ENCODE measurements at regions not wholly inside any gene's neighbourhood (a gene's known extent, or its start where the extent isn't known, plus 50 kb on each side); places are given as distances from the start of the nearest gene placed in this dataset.

DNA sequence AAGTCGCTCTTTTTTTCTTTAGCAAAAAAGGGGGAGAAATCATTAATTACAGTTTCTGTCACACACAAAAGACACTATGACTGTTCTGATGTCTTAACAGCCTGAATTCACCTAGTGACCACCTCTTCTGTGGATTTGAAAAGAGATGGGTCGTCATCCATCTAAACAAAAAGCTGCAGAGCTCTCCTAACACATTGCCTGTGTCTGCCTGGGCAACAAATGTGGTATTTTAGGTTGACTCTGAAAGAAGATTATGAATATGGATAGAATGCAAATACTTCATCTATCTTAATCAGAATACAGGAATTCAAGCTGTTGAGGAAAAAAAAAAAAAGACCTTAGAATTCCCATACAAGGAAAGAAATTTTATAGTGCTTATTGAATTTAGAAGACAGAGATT is 304.4 kb upstream of the ADGRL2 start:
- TF ChIP-seq, protein P1, sequence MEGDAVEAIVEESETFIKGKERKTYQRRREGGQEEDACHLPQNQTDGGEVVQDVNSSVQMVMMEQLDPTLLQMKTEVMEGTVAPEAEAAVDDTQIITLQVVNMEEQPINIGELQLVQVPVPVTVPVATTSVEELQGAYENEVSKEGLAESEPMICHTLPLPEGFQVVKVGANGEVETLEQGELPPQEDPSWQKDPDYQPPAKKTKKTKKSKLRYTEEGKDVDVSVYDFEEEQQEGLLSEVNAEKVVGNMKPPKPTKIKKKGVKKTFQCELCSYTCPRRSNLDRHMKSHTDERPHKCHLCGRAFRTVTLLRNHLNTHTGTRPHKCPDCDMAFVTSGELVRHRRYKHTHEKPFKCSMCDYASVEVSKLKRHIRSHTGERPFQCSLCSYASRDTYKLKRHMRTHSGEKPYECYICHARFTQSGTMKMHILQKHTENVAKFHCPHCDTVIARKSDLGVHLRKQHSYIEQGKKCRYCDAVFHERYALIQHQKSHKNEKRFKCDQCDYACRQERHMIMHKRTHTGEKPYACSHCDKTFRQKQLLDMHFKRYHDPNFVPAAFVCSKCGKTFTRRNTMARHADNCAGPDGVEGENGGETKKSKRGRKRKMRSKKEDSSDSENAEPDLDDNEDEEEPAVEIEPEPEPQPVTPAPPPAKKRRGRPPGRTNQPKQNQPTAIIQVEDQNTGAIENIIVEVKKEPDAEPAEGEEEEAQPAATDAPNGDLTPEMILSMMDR (IDR thresholded peaks at IDR 0.05; ENCODE audit: insufficient read depth, low read length, poor library complexity, severe bottlenecking): no peak
- no peak for TF ChIP-seq EZH2phosphoT487 (conservative IDR thresholded peaks at IDR 0.05; ENCODE audit: low read length)

Data from SU-DHL-6 (cell line).